HG02870 (cell line): ENCODE measurements at regions not wholly inside any gene's neighbourhood (a gene's known extent, or its start where the extent isn't known, plus 50 kb on each side); places are given as distances from the start of the nearest gene placed in this dataset.

Experiments used
- ATAC-seq: cut with Tn5 transposase; IDR thresholded peaks from one replicate; pipeline ENCODE4 v1.9.1; 2021; ENCODE audit warnings: mild to moderate bottlenecking, moderate library complexity; ENCODE audit not compliant: unreplicated experiment

GRCh38 chr11:116230438-116230837 lies 542.3 kb downstream of the BUD13 start:
- no peak for ATAC-seq

DNA sequence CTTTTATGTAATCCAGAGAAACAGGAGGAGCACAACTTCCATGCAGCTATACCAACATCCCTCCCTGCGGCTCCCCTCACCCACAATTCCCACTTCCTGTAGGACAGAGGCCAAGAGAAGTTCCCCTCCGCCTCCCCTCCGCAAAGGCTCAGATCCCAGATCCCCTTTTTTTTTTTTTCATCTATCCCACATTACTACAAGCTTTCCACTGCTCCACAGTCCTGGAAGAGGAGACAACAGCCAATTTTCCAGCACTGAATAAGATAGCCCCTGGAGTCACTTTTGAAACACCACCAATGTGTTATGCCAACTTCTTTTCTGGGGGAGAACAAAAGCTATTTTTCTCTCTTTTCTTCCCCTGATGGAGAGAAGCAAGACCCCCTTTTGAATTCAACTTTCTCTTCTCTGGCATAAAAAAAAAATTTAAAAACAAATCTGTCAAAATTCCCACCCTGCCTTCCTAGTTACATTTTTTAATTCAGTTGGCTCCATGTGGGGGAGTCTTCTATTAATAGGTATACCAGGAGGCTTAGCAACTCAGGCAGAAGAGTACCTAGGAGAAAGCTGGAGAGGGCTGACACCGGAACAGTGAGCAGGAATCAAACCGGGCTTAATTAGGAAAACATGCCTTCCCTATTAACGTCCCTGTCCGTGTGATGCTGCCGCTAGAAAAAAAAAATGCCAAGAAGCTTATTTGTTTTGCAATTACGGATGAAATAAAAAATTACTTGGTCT lies 543.4 kb downstream of the BUD13 start:
- ATAC-seq, result no peak

DNA sequence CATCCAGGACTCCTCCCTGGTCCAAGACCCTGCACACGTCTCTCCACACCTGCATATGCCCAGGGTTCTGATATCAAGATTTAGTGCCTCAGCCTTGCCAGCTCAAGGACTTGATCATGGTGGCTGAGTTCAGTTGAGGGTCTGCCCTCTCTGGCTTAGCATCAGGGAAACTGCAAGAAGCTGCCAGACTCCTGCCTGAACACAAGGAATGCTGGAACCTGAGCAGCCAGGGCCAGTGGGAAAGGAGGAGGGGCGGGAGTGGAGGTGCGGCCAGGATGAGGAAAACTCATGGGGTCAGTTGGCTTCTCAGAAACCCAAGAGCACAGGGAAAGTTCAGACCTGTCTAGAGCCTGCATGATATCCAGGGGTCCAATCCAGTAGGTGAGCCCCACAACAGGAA lies 546.1 kb downstream of the BUD13 start:
- no peak for ATAC-seq

- no peak for ATAC-seq
Observed at GRCh38 chr11:116225784-116226585, 546.8 kb downstream of the BUD13 start.

- ATAC-seq, result no peak
Observed at GRCh38 chr11:116225236-116225635, 547.6 kb downstream of the BUD13 start.

DNA sequence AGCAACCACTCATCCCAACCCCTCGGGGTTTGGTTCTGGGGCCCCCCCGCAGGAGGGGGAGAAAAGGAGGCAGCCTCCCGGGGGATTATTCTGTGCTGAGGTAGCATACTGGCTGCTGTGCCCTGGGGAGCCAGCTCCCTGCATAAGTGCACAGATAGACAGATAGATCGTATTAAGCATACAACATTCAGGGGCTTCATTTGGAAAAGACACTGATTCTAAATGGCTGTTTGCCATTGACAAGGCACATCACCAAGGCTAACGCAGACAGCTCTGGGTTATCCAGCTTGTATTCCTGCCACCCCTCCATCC lies 547.9 kb downstream of the BUD13 start:
- ATAC-seq, result no peak

DNA sequence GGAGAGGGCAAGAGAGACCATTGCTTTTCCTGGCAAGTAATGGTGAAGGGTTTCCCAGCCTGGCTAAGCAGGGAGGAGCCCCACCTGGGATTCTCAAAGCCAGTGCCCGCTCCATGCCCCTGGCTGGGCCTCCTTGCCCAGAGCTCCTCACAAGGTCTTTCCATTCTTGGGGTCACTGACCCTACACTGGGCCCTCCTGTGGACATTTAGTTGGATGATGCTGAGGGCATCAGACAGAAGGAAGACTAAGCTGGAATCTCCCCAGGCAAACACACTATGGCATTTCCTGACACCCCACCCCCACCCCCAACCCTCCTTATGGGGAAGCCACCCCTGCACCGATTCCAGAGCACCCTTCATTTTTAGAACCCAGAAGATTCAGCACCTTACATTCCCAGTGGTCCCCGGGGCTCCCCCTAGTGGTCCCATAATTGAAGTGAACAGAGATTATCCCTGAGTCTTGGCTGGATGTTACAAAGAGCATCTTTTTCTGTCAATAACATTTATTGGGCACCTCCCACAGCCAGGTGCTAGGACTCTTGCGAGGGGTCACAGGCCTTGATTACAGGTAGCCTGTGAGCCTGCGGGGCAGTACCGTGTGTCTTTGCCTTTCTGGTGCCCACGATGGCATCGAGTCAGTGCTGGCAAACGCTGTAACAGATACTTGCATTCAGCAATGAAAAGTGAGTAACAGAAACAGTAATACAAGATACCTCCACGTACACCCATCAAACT lies 548.5 kb downstream of the BUD13 start:
- ATAC-seq, result no peak

- ATAC-seq, result no peak
Observed at GRCh38 chr11:116221351-116221750, 551.4 kb downstream of the BUD13 start.

DNA sequence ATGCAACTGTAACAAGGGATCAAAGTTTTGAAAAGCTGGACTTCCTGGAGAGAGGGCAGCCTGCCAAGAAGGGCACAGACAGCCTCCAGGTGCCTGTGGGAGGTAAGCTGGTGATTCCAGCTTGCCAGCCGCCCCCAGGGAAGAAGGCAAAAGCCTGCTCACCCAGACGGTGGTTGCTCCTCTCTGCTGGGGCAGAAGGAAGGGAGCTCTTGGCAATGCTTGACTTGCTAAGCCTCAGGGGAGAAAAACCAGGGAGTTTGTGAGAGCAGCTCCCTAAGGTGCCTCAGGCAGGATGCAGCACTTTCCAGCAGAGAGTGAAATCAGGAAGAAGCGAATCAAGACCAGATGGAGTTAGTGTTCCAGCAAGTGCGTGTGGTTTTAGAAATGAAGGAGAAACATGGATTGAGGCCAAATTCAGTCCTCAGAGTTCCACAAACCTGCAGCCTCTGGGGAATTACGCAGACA lies 553.6 kb downstream of the BUD13 start:
- no peak for ATAC-seq

GRCh38 chr11:116217441-116217840 lies 555.3 kb downstream of the BUD13 start:
- ATAC-seq, result no peak

DNA sequence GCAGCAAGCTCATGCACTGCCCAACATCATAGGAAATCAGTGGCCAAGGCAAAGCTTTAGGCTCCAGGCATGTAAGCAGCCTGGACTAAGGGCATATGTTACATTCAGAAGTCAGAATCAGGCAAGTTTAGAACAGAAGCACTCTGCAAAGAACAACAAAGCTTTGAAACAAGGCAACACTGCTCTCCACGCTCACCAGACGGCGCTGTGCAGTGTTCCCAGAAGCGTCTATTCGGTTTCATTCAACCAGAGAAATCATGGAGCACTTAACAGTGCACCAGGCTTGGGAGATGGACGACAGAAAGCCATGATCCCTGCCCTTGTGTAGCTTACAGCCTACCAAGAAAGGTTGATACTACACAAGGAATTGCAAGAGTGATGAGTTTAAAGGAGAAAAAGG lies 555.8 kb downstream of the BUD13 start:
- no peak for ATAC-seq

DNA sequence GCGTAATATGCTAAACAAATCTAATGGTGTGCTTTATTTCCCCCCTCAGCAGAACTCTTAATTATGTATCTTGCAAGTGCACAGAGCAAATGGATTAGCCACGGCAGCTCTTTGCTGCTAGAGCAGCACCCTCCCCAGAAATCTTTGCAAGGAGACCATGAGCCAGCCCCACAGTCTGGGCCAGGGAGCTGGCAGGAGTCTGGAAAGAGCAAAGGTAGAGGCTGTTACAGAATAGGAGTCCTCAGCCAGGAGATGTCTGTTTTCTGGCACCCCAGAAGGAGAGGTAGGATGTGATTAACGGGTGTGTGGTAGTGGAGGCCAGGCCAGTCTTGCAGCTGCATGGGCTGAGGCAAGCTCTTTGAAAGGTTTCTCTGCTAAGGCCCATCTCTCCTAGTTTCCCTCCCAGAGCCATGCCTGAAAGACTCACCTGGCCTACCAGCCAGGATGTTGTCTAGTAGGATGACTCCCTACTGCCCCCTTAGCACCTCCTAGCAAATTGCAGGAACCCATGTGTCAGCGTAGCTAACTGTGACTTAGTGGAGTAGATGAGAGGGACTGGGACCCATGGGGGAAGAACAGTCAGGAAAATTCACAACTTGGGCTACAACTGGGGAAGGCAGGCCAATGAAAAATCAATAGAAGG lies 557.2 kb downstream of the BUD13 start:
- ATAC-seq, result no peak

GRCh38 chr11:116211147-116211546 lies 561.6 kb downstream of the BUD13 start:
- no peak for ATAC-seq

- no peak for ATAC-seq
Observed at GRCh38 chr11:116210663-116211062, 562.1 kb downstream of the BUD13 start.

DNA sequence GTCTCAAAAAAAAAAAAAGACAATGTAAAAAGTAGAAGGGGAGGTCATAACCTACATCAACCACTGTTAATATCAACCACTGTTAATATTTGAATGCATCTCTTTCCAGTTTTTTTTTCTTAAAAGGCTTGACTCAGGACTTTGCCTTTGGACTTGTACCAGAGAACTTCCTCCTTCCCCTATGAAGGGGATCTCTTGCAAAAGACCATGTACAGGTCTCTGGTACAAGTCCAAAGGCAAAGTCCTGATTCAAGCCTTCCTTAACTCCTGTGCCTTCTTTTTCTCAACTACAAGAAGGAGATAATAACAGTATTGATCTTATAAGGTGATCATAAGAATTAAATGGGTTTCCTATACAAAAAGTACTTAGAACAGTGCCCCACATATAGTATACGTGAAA lies 563.5 kb downstream of the BUD13 start:
- ATAC-seq, result no peak

- ATAC-seq, result no peak
Observed at GRCh38 chr11:116207421-116208141, 565.2 kb downstream of the BUD13 start.

DNA sequence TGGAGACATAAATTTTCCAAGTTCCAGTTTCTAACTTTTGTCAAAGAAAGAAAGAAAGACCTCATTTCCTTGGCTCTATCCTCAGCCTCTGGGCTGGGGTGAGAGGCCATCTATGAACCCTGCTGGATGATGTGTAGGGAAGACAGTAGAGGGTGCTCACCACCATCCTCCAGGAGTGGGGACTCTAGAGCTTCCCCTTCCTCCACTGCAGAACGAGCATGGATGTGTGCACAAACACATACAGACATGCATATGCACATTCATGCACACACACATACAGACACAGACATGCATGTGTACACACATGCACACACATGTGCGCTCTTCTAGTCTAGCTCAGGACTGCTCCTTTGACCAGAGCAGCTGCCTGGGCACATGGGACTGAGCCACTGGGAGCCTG lies 565.8 kb downstream of the BUD13 start:
- ATAC-seq, result no peak

DNA sequence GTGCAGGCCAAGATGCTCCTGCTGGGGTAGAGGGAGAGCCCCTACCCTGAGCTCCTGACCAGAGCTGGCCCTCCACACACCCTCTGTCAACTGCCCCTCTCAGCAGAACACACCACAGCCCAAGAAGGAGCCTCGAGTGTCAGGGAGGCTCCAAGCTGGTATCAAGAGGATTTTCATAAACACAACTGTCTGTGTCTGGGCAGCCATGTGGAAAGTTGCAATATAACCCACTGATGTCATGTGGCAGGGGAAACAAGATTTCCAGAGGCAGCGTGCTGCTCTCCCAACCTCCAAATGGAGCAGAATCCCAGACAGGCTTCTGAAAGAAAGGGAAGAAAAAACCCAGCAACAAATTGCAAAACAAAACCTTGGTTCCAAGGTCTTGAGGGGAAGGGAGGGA lies 569.9 kb downstream of the BUD13 start:
- ATAC-seq, result no peak

GRCh38 chr11:116200564-116200963 lies 572.2 kb downstream of the BUD13 start:
- no peak for ATAC-seq

GRCh38 chr11:116199182-116199581 lies 573.6 kb downstream of the BUD13 start:
- ATAC-seq, result no peak
